Putamen (tissue), 1 donor: ENCODE measurements at regions not wholly inside any gene's neighbourhood (a gene's known extent, or its start where the extent isn't known, plus 50 kb on each side); places are given as distances from the start of the nearest gene placed in this dataset.

ENCODE experiments used
- DNase-seq: peaks from one replicate; pipeline ENCODE4 v3.0.0-alpha.2; 2016; ENCODE audit warnings: low spot score

GRCh38 chr6:21426841-21427490 lies 166.6 kb upstream of the SOX4 start:
- DNase-seq, result no peak

GRCh38 chr6:21429291-21429690 lies 164.3 kb upstream of the SOX4 start:
- no peak for DNase-seq

GRCh38 chr6:21431526-21431925 lies 162.0 kb upstream of the SOX4 start:
- no peak for DNase-seq

- DNase-seq, result no peak
Measured at GRCh38 chr6:21436625-21437024, 156.9 kb upstream of the SOX4 start.

- no peak for DNase-seq
Measured at GRCh38 chr6:21437581-21437980, 156.0 kb upstream of the SOX4 start.

- DNase-seq, result no peak
Measured at GRCh38 chr6:21438237-21438985, 155.1 kb upstream of the SOX4 start.

- no peak for DNase-seq
Measured at GRCh38 chr6:21438986-21439352, 154.6 kb upstream of the SOX4 start.

GRCh38 chr6:21441386-21441785 lies 152.2 kb upstream of the SOX4 start:
- no peak for DNase-seq

- no peak for DNase-seq
Measured at GRCh38 chr6:21442874-21443273, 150.7 kb upstream of the SOX4 start.

- no peak for DNase-seq
Measured at GRCh38 chr6:21444711-21445260, 148.8 kb upstream of the SOX4 start.

GRCh38 chr6:21447987-21448386 lies 145.6 kb upstream of the SOX4 start:
- DNase-seq, result no peak

- no peak for DNase-seq
Measured at GRCh38 chr6:21448485-21449109, 145.0 kb upstream of the SOX4 start.

- DNase-seq, result no peak
Measured at GRCh38 chr6:21450149-21450548, 143.4 kb upstream of the SOX4 start.

GRCh38 chr6:21450628-21451027 lies 142.9 kb upstream of the SOX4 start:
- no peak for DNase-seq

GRCh38 chr6:21451546-21452013 lies 142.0 kb upstream of the SOX4 start:
- DNase-seq, result no peak

GRCh38 chr6:21454262-21454661 lies 139.3 kb upstream of the SOX4 start:
- DNase-seq, result no peak

- no peak for DNase-seq
Measured at GRCh38 chr6:21455071-21455470, 138.5 kb upstream of the SOX4 start.

- DNase-seq, result no peak
Measured at GRCh38 chr6:21457647-21458046, 135.9 kb upstream of the SOX4 start.

GRCh38 chr6:21459641-21460040 lies 133.9 kb upstream of the SOX4 start:
- DNase-seq, result no peak

- DNase-seq, result no peak
Measured at GRCh38 chr6:21461844-21462518, 131.6 kb upstream of the SOX4 start.

- DNase-seq, result no peak
Measured at GRCh38 chr6:21462519-21462852, 131.1 kb upstream of the SOX4 start.

GRCh38 chr6:21467091-21467490 lies 126.5 kb upstream of the SOX4 start:
- DNase-seq, result no peak

- DNase-seq, result no peak
Measured at GRCh38 chr6:21468461-21468860, 125.1 kb upstream of the SOX4 start.
